B cell (primary cell): ENCODE measurements at regions not wholly inside any gene's neighbourhood (a gene's known extent, or its start where the extent isn't known, plus 50 kb on each side); places are given as distances from the start of the nearest gene placed in this dataset.
A peak's percentile ranks its signal among the peaks of the same experiment; 100 is the strongest.

Source experiments
- ATAC-seq: fragments of 200-7000 bp; cut with Tn5 transposase; one replicate; pipeline ENCODE4 v1.10.0; 2021; ENCODE audit warnings: low read depth, mild to moderate bottlenecking, moderate number of reproducible peaks, moderate library complexity
- CTCF ChIA-PET: fragments of 350-600 bp; sonication (Branson Sonifier 250); formaldehyde crosslinking; loops from one replicate; lab custom pipeline; 2021; ENCODE audit warnings: antibody characterized with exemption, inconsistent platforms; lab: Charles Lee
- POLR2A ChIA-PET: fragments of 350-600 bp; sonication (Branson Sonifier 250); formaldehyde crosslinking; loops from one replicate; lab custom pipeline; 2021; ENCODE audit warnings: antibody characterized with exemption; lab: Charles Lee
- DNase-seq: peaks from one replicate; pipeline ENCODE4 v3.0.0; 2013
- H2AFZ ChIP-seq: 2 replicates; pipeline ENCODE4 v1.6.1; 2012; ENCODE audit warnings: mild to moderate bottlenecking, low read depth, low read length; ENCODE audit not compliant: insufficient read depth, poor library complexity, severe bottlenecking
- H3K27ac ChIP-seq, 2 donors: 1 replicate in 1 of 2; 2 replicates in 1 of 2; pipeline ENCODE4 v1.5.1; 2012 to 2013; ENCODE audit warnings: low read length in 2 of 2, mild to moderate bottlenecking in 2 of 2, moderate library complexity in 1 of 2
- H3K27me3 ChIP-seq, 4 experiments: fragments of 200-600 bp in 1 of 4; sonication (generic) in 1 of 4; replicated peaks in 1 of 4; 1 replicate in 2 of 4; 2 replicates in 2 of 4; pipeline versions ENCODE4 v1.6.1 to v1.7.0; 2013 to 2016; ENCODE audit warnings: low read length in 3 of 4, mild to moderate bottlenecking in 2 of 4, mixed read lengths in 1 of 4, moderate library complexity in 1 of 4; ENCODE audit not compliant: insufficient read depth in 4 of 4, control insufficient read depth in 3 of 4; ENCODE audit errors: control extremely low read depth in 1 of 4
- H3K36me3 ChIP-seq, 2 experiments: replicated peaks in 1 of 2; 1 replicate in 1 of 2; 2 replicates in 1 of 2; pipeline versions ENCODE4 v1.6.1 to v1.7.1; 2013; ENCODE audit warnings: low read length in 1 of 2; ENCODE audit not compliant: insufficient read depth in 2 of 2, control insufficient read depth in 1 of 2; ENCODE audit errors: control extremely low read depth in 1 of 2, extremely low read depth in 1 of 2
- H3K4me1 ChIP-seq, 2 donors: fragments of 200-600 bp in 1 of 2; sonication (generic) in 1 of 2; 1 replicate in 1 of 2; 2 replicates in 1 of 2; pipeline versions ENCODE4 v1.5.1 to v1.6.1; 2013 to 2017; ENCODE audit warnings: low read length in 2 of 2; ENCODE audit not compliant: control insufficient read depth in 2 of 2, insufficient read depth in 2 of 2
- H3K4me2 ChIP-seq: replicated peaks from 2 replicates; pipeline ENCODE3; 2012; ENCODE audit warnings: mild to moderate bottlenecking, low read depth, low read length; ENCODE audit not compliant: poor library complexity, severe bottlenecking
- H3K4me3 ChIP-seq, 5 experiments: fragments of 200-600 bp in 1 of 5; sonication (generic) in 1 of 5; 1 replicate in 3 of 5; 2 replicates in 2 of 5; pipeline versions ENCODE4 v1.5.1 to v1.7.0; 2011 to 2016; ENCODE audit warnings: low read length in 4 of 5, mild to moderate bottlenecking in 4 of 5, low read depth in 2 of 5, control low read depth in 1 of 5, moderate library complexity in 1 of 5; ENCODE audit not compliant: insufficient read depth in 1 of 5; ENCODE audit errors: control extremely low read depth in 1 of 5, extremely low read depth in 1 of 5
- H3K79me2 ChIP-seq: fragments of 200-600 bp; sonication (generic); one replicate; pipeline ENCODE4 v1.6.0; 2016; ENCODE audit warnings: low read length; ENCODE audit not compliant: control insufficient read depth, insufficient read depth
- H3K9ac ChIP-seq: fragments of 200-600 bp; sonication (generic); 2 replicates; pipeline ENCODE4 v1.6.1; 2017; ENCODE audit warnings: mild to moderate bottlenecking, low read length, moderate library complexity
- H3K9me3 ChIP-seq, 3 donors: one replicate each; pipeline versions ENCODE4 v1.6.1 to v1.7.1; 2013; ENCODE audit warnings: low read length in 2 of 3; ENCODE audit not compliant: control insufficient read depth in 2 of 3, insufficient read depth in 1 of 3; ENCODE audit errors: control extremely low read depth in 1 of 3
- H4K20me1 ChIP-seq: 2 replicates; pipeline ENCODE4 v1.6.0; 2012; ENCODE audit warnings: mild to moderate bottlenecking, low read length; ENCODE audit not compliant: insufficient read depth, control insufficient read depth, poor library complexity, severe bottlenecking
- H3K27ac Mint-ChIP-seq: one replicate; pipeline ENCODE4 v1.8.0; 2021; ENCODE audit warnings: mixed read lengths
- H3K27me3 Mint-ChIP-seq: one replicate; pipeline ENCODE4 v1.8.0; 2021; ENCODE audit warnings: mixed read lengths
- H3K4me1 Mint-ChIP-seq: one replicate; pipeline ENCODE4 v1.8.0; 2021; ENCODE audit warnings: mixed read lengths
- H3K4me3 Mint-ChIP-seq: one replicate; pipeline ENCODE4 v1.8.0; 2021; ENCODE audit warnings: mixed read lengths
- H3K9me3 Mint-ChIP-seq: one replicate; pipeline ENCODE4 v1.8.0; 2022; ENCODE audit warnings: mixed read lengths; ENCODE audit not compliant: insufficient read depth
- EZH2 ChIP-seq: IDR thresholded peaks from 2 replicates; pipeline ENCODE4 v1.6.1; 2012; ENCODE audit warnings: borderline replicate concordance, low read depth, mild to moderate bottlenecking, moderate library complexity, low read length; ENCODE audit not compliant: insufficient read depth, poor library complexity, severe bottlenecking
- WGBS: methylation state at CpG from one replicate; pipeline ENCODE4 v1.1.5; 2013; ENCODE audit warnings: missing lambda C conversion rate; ENCODE audit not compliant: insufficient coverage; 5-methylcytosine and 5-hydroxymethylcytosine counted together
- intact Hi-C: fragments of 100-400 bp; cut with micrococcal nuclease; formaldehyde crosslinking; loops from one replicate; pipeline ENCODE4 v1.10.0; 2022
- TF ChIP-seq, protein P1 (sequence below): fragments of 200-600 bp; IDR thresholded peaks from one replicate; pipeline ENCODE4 v1.8.0; 2022; ENCODE audit warnings: antibody characterized with exemption, mild to moderate bottlenecking

DNA sequence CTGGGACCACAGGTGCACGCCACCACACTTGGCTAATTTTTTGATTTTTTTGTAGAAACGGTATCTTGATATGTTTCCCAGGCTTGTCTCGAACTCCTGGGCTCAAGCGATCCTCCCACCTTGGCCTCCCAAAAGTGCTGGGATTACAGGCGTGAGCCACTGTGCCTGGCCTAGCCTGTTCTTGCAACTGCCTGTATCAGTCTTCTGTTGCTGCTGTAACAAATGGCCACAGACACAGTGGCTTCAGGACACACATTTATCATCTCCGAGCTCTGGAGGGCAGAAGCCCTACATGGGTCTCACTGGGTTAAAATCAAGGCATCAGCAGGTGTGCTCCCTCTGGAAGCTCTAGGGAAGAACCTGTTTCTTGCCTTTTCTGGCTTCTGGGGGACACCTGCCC is 79.9 kb upstream of the NCOR2 start:
- intact Hi-C loops = no loop called here
- no peaks in the 10 kb centered on the region for H4K20me1 ChIP-seq
- no peak overlapping the region for H3K27ac ChIP-seq
- Mint-ChIP-seq H3K27ac (no peak overlapping the region), H3K4me3 (no peak overlapping the region), H3K27me3 (no peaks in the 10 kb centered on the region), H3K9me3 (peaks cover 8% of the 10 kb centered on the region), H3K4me1 (peaks cover 13% of the 10 kb centered on the region)
- WGBS = 100% methylated on average over 5 of the region's 6 CpGs
- no peak for DNase-seq
- H2AFZ ChIP-seq = no peak overlapping the region
- no peaks in the 10 kb centered on the region for H3K79me2 ChIP-seq
- ChIA-PET POLR2A (no interaction called here), CTCF (interaction anchor here (0.7 kb wide), 1 partner anchor 300 kb away, joined by 3 read pairs; no protein-coding TSS in a partner anchor)
- peaks cover 1 to 18% (median 9%) of the 10 kb centered on the region in 3 donors for H3K9me3 ChIP-seq
- no peak overlapping the region for H3K9ac ChIP-seq
- H3K27me3 ChIP-seq = no peaks in the 10 kb centered on the region
- TF ChIP-seq EZH2 = no peak
- TF ChIP-seq, protein P1, sequence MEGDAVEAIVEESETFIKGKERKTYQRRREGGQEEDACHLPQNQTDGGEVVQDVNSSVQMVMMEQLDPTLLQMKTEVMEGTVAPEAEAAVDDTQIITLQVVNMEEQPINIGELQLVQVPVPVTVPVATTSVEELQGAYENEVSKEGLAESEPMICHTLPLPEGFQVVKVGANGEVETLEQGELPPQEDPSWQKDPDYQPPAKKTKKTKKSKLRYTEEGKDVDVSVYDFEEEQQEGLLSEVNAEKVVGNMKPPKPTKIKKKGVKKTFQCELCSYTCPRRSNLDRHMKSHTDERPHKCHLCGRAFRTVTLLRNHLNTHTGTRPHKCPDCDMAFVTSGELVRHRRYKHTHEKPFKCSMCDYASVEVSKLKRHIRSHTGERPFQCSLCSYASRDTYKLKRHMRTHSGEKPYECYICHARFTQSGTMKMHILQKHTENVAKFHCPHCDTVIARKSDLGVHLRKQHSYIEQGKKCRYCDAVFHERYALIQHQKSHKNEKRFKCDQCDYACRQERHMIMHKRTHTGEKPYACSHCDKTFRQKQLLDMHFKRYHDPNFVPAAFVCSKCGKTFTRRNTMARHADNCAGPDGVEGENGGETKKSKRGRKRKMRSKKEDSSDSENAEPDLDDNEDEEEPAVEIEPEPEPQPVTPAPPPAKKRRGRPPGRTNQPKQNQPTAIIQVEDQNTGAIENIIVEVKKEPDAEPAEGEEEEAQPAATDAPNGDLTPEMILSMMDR = no peak
- H3K4me3 ChIP-seq = no peak overlapping the region
- H3K36me3 ChIP-seq = no peaks in the 10 kb centered on the region
- H3K4me1 ChIP-seq = peaks cover 3 to 7% of the 10 kb centered on the region in 2 donors
- H3K4me2 ChIP-seq = no peak overlapping the region
- no peak for ATAC-seq

DNA sequence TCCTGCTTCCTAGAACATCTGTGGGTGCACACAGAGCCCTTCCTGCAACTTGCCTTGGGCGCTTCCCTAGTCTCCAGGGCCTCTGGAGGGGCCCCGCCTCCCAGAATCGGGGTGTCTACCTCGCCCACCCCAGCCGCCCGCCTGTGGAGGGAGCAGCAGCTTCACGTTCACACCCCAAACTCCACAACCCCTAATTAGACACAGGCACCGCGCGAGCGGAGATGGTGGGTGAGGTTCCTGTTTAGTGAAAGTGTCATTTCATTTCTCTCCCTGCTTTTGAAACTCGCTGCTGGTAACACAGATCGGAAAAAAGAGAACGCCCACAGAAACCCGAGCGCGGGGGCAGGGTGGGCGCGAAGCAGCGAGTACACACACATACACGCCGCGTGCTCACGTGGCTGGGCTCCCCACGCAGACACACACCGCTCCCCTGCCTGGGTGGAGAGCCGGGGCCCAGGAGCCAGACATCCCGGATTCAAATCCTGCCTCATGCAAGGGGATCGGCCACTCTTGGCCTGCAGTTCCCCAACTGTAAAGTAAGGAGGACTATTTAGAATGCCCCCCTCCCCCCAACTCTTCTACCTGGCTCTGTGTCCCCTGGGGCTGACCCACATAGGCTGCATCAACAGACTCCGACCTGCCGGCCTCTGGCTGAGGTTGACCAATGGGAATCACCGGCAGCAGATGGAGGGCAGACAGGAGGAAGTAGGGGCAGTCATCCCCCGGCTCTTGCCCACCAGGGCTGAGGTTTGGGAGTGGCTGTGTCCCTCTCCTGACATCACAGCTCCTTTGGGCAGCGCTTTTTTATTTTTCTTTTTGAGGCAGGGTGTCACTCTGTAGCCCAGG is 79.2 kb upstream of the NCOR2 start:
- peaks cover 8% of the 10 kb centered on the region for H3K9me3 Mint-ChIP-seq
- no peaks in the 10 kb centered on the region for H3K27me3 Mint-ChIP-seq
- H2AFZ ChIP-seq = peak overlapping the region; percentile 71
- H3K9me3 ChIP-seq = peaks cover 1 to 18% (median 9%) of the 10 kb centered on the region in 3 donors
- no peaks in the 10 kb centered on the region for H3K27me3 ChIP-seq
- peak overlapping the region; percentile 60 for H3K4me2 ChIP-seq
- intact Hi-C loops = no loop called here
- no peak overlapping the region for H3K9ac ChIP-seq
- TF ChIP-seq EZH2 = no peak
- TF ChIP-seq, protein P1 = no peak
- peaks cover 3 to 7% of the 10 kb centered on the region in 2 donors for H3K4me1 ChIP-seq
- no peaks in the 10 kb centered on the region for H3K79me2 ChIP-seq
- ChIA-PET POLR2A (no interaction called here), CTCF (interaction anchor here (0.7 kb wide), 1 partner anchor 300 kb away, joined by 3 read pairs; no protein-coding TSS in a partner anchor)
- peak overlapping the region in 1 of 5 experiments; percentile 4 for H3K4me3 ChIP-seq
- DNase-seq = peak; percentile 15
- peaks cover 13% of the 10 kb centered on the region for H3K4me1 Mint-ChIP-seq
- WGBS = 18% methylated on average over 17 of the region's 34 CpGs
- no peak overlapping the region for H3K27ac ChIP-seq
- H3K36me3 ChIP-seq = no peaks in the 10 kb centered on the region
- H3K4me3 Mint-ChIP-seq = peak overlapping the region; percentile 62
- no peak overlapping the region for H3K27ac Mint-ChIP-seq
- peak; percentile 7 for ATAC-seq
- no peaks in the 10 kb centered on the region for H4K20me1 ChIP-seq
